Ascending aorta (tissue), 2 donors: ENCODE measurements at regions not wholly inside any gene's neighbourhood (a gene's known extent, or its start where the extent isn't known, plus 50 kb on each side); places are given as distances from the start of the nearest gene placed in this dataset.
A peak's percentile ranks its signal among the peaks of the same experiment; 100 is the strongest.

Experiments
- DNase-seq, 2 donors: peaks; one replicate each; pipeline ENCODE4 v3.0.0-alpha.2; 2019; ENCODE audit warnings: low spot score in 2 of 2
- H3K27ac ChIP-seq, 2 donors: fragments of 200-600 bp; sonication (generic); one replicate each; pipeline ENCODE4 v1.5.1; 2016 to 2017; ENCODE audit warnings: mild to moderate bottlenecking in 1 of 2
- H3K27me3 ChIP-seq: fragments of 200-600 bp; sonication (generic); one replicate; pipeline ENCODE4 v1.5.1; 2017
- H3K36me3 ChIP-seq, 2 donors: fragments of 200-600 bp; sonication (generic); one replicate each; pipeline ENCODE4 v1.5.1; 2016
- H3K4me1 ChIP-seq, 2 donors: fragments of 200-600 bp; sonication (generic); one replicate each; pipeline ENCODE4 v1.5.1; 2016 to 2017; ENCODE audit warnings: mild to moderate bottlenecking in 1 of 2
- H3K4me3 ChIP-seq, 2 donors: fragments of 200-600 bp; sonication (generic); one replicate each; pipeline ENCODE4 v1.5.1; 2016 to 2017; ENCODE audit warnings: mild to moderate bottlenecking in 1 of 2
- H3K9me3 ChIP-seq, 2 donors: fragments of 200-600 bp; sonication (generic); one replicate each; pipeline ENCODE4 v1.5.1; 2016
- CTCF ChIP-seq, 3 experiments: fragments of 200-600 bp in 2 of 3; fragments of 450-650 bp in 1 of 3; sonication (generic) in 2 of 3; IDR thresholded peaks; one replicate each; pipeline ENCODE4 v1.5.1; 2016 to 2019; ENCODE audit warnings: antibody characterized with exemption in 3 of 3, mild to moderate bottlenecking in 1 of 3, moderate library complexity in 1 of 3
- intact Hi-C: fragments of 100-400 bp; cut with DNase I; formaldehyde crosslinking; loops from one replicate; pipeline ENCODE4 v1.15.1; 2023

GRCh38 chr11:134716582-134716981 is 304.5 kb upstream of the B3GAT1 start:
- intact Hi-C loops, result no loop called here
- peak in 1 of 2 donors; percentile 24 for DNase-seq
- Histone ChIP-seq H3K9me3 (no peaks in the 10 kb centered on the region), H3K36me3 (no peaks in the 10 kb centered on the region), H3K4me1 (no peaks in the 10 kb centered on the region), H3K4me3 (no peak overlapping the region), H3K27ac (no peak overlapping the region), H3K27me3 (no peaks in the 10 kb centered on the region)
- no peak for TF ChIP-seq CTCF (IDR thresholded peaks at IDR 0.05)

DNA sequence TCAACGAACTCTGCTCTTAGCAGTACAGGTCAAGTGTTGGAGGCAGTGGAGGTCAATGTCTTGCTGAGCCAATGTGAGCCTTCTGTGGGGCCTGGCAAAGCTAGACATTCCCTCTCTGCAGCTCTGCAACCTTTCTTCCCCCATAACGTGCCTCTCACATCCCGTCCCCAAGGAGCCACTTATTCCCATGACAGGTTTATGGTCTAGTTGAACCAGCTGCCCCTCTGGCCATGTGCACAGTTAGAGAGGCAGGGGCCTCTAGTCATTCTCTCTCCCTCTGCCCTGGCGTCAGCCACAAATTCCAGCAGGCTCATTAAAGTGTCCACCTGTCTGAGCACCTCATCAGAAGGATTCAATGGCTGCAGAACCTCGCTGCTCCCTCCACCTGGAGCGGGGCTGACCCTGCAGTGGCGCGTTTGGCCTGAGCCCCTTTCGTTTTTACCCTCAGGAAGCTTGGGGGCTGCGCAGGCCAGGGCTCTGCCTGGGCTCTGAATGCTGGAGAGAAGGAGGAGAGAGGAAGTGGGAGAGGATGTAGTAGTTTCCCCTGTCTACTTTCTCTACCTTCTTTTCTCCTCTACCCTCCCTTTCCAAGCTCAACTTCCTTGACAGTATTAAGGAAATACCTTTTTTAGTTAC is 302.1 kb upstream of the B3GAT1 start:
- H3K27ac ChIP-seq, result no peak overlapping the region
- no peaks in the 10 kb centered on the region for H3K4me1 ChIP-seq
- H3K36me3 ChIP-seq, result no peaks in the 10 kb centered on the region
- no peak overlapping the region for H3K4me3 ChIP-seq
- no peak for TF ChIP-seq CTCF (IDR thresholded peaks at IDR 0.05)
- intact Hi-C loops, result no loop called here
- H3K27me3 ChIP-seq, result no peaks in the 10 kb centered on the region
- peak in 1 of 2 donors; percentile 39 for DNase-seq
- no peaks in the 10 kb centered on the region for H3K9me3 ChIP-seq

DNA sequence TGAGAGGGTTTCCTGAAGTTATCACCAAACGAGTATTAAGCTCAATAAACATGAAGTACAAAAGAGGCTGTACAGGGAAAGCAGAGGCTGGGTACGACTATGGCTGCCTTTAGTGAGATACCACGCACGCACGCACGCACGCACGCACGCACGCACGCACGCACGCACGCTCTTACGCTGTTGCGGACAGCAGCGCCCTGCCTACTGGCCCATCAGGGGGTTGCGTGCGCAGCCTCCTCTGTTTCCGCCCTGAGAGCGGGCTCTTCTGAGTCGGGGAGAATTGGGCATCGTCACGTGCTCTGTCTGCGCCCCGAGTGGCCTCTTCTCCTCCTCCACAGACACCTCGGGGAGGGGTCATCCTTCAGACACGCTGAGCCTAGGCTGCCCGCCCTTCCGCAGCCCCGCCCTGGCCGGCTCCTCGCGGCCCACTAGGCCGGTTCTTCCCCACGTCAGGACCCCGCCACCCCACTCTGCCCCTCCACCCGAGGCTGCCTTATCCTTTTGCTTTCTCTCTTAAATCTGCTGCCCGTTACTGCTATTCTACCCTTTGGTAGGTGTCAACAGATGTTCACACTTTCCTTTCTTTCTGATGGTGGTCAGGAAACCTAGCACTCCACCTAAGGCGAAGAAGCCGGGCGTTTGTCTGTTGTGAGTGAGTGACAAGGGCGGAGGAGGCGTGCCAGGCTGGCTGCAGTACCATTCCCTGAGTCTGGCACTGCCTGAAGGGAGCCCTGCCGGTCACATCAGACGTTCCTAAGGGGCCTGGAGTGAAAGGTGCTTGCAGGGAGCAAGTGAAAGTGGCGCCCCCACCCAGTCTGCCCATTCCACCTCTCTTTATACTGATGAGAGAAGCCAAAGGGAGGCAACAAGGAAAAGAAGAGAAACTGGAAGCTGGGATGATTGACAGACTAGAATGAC is 300.4 kb upstream of the B3GAT1 start:
- TF ChIP-seq CTCF (IDR thresholded peaks at IDR 0.05), result no peak
- H3K4me1 ChIP-seq, result no peaks in the 10 kb centered on the region
- no peaks in the 10 kb centered on the region for H3K36me3 ChIP-seq
- DNase-seq, result no peak
- intact Hi-C loops, result no loop called here
- no peaks in the 10 kb centered on the region for H3K27me3 ChIP-seq
- H3K27ac ChIP-seq, result no peak overlapping the region
- H3K4me3 ChIP-seq, result no peak overlapping the region
- H3K9me3 ChIP-seq, result no peaks in the 10 kb centered on the region

DNA sequence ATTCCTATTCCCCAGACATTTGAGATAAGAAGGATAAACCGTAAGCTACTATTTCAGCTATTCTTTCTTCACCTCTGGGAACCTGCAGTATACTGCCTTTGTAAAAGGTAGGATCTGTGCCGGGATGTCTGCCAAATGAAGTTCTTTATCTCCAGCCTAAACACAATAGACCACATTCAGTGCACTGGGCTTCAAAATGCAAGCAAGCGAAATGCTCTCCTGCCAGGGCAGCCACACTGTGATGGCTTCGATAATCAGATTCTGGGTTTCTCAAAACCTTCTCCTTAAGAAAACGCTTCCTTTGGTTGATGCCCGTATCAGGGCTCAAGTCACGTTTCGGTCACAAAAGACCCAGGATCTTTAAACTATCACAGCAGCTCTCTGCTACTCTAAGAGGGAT is 299.5 kb upstream of the B3GAT1 start:
- intact Hi-C loops, result no loop called here
- no peaks in the 10 kb centered on the region for H3K36me3 ChIP-seq
- no peak for DNase-seq
- no peaks in the 10 kb centered on the region for H3K4me1 ChIP-seq
- TF ChIP-seq CTCF (IDR thresholded peaks at IDR 0.05), result no peak
- H3K27me3 ChIP-seq, result no peaks in the 10 kb centered on the region
- H3K27ac ChIP-seq, result no peak overlapping the region
- no peak overlapping the region for H3K4me3 ChIP-seq
- no peaks in the 10 kb centered on the region for H3K9me3 ChIP-seq

DNA sequence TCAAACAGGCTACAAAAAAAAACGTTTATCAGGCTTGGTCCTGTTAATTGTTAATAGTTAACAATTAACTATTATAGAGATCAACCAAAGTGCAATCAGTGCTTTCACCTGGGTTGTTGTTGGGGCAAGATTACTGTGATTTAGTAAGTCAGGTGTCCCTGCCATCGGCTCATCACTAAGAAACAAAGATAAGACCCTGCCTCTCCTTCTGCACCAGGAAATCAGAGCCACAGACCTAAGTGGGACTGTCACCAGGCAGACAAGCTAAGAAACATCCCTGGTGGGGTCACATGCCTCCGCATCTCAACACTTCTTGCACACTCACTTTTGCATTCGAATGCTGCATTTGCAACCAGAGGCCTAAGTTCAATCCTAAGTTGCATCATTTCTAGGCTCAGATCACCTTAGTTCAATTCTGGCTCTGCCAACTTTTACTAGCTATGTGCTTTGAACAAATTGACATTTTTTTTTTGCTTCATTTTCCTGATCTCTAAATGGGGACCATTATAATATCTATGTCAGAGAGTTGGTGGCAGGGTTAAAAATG is 298.9 kb upstream of the B3GAT1 start:
- intact Hi-C loops, result no loop called here
- no peak overlapping the region for H3K4me3 ChIP-seq
- H3K4me1 ChIP-seq, result no peaks in the 10 kb centered on the region
- no peaks in the 10 kb centered on the region for H3K36me3 ChIP-seq
- H3K9me3 ChIP-seq, result no peaks in the 10 kb centered on the region
- H3K27me3 ChIP-seq, result no peaks in the 10 kb centered on the region
- no peak for TF ChIP-seq CTCF (IDR thresholded peaks at IDR 0.05)
- no peak overlapping the region for H3K27ac ChIP-seq
- DNase-seq, result no peak
